ENCODE measurements at regions not wholly inside any gene's neighbourhood (a gene's known extent, or its start where the extent isn't known, plus 50 kb on each side); places are given as distances from the start of the nearest gene placed in this dataset.

DNA sequence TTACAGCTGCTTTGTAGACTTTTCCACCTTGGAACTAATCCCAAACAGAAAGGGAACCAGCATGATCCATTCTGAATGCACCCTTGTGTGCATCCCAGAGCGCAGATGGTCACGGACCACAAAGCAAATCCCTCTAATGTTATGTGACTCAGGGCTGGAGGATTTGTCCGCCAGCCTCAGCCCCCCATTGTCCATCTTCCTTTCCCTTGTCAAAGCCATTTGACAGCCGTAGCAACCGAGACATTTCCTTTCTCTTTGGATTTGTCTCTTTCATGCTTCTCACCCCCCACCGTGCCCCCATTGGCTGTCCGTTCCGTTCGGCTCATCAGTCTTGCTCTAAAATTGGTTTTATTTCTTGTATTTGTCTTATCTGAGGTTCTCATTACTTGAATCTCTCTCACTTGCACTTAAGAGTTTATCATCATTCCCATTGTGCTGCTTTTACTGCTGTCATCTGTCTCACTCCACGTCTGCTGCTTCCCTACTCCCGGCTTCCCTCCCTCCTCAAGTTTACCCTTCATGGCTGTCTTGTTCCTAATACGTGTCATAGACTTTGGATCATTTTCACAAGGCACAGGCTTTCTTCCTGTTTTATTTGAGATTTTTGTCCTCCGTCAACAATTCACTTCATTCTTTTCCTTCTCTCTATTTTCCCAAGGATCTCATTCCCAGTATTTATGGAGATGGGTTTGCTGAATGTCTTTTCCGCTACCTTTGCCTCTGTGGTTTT, 163.4 kb upstream of the ERCC4 start:
- no peak overlapping the region for H3K4me2 ChIP-seq
- H3K4me3 ChIP-seq: no peak overlapping the region
- H3K27ac ChIP-seq: no peak overlapping the region
- TF ChIP-seq EZH2phosphoT487 (IDR thresholded peaks at IDR 0.05; ENCODE audit: low read depth, severe bottlenecking, unreplicated experiment) (no peak), EZH2 (IDR thresholded peaks at IDR 0.05; ENCODE audit: borderline replicate concordance) (no peak)
- TF ChIP-seq, protein P1, sequence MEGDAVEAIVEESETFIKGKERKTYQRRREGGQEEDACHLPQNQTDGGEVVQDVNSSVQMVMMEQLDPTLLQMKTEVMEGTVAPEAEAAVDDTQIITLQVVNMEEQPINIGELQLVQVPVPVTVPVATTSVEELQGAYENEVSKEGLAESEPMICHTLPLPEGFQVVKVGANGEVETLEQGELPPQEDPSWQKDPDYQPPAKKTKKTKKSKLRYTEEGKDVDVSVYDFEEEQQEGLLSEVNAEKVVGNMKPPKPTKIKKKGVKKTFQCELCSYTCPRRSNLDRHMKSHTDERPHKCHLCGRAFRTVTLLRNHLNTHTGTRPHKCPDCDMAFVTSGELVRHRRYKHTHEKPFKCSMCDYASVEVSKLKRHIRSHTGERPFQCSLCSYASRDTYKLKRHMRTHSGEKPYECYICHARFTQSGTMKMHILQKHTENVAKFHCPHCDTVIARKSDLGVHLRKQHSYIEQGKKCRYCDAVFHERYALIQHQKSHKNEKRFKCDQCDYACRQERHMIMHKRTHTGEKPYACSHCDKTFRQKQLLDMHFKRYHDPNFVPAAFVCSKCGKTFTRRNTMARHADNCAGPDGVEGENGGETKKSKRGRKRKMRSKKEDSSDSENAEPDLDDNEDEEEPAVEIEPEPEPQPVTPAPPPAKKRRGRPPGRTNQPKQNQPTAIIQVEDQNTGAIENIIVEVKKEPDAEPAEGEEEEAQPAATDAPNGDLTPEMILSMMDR (IDR thresholded peaks at IDR 0.05; ENCODE audit: poor library complexity): no peak
- H3K9me3 ChIP-seq (ENCODE audit: low read depth): no peaks in the 10 kb centered on the region
- H3K4me1 ChIP-seq (ENCODE audit: insufficient read depth): no peaks in the 10 kb centered on the region
- H3K79me2 ChIP-seq: no peaks in the 10 kb centered on the region
- H3K9me2 ChIP-seq (replicated peaks; ENCODE audit: insufficient read depth): no peaks in the 10 kb centered on the region
- no peak overlapping the region for H2AFZ ChIP-seq
- H3K36me3 ChIP-seq (replicated peaks; ENCODE audit: insufficient read depth, low read depth): no peaks in the 10 kb centered on the region
- no peaks in the 10 kb centered on the region for H3K27me3 ChIP-seq
- no peaks in the 10 kb centered on the region for H4K20me1 ChIP-seq (ENCODE audit: insufficient read depth, poor library complexity, severe bottlenecking)
- no peak for DNase-seq (ENCODE audit: low spot score)
- WGBS (ENCODE audit: low lambda C conversion rate, missing lambda C conversion rate): 83% methylated on average over 14 of the region's 14 CpGs

DNA sequence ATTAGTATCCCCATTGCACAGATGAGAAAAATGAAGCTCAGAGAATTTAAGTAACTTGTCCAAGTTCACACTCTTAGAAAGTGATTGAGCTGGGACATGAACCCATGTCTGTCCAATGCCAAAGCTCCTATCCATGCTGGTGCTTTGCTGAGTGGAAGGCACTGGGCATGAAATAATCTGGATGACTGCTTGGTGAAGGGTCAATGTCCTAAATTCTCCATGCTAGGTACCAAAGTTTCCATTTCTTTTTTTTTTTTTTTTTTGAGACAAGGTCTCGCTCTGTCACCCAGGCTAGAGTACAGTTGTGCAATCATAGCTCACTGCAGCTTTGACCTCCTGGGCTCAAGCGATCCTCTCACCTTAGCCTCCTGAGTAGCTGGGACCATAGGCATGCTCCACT, 153.6 kb upstream of the ERCC4 start:
- Histone ChIP-seq H3K36me3 (replicated peaks; ENCODE audit: insufficient read depth, low read depth) (no peaks in the 10 kb centered on the region), H3K9me3 (ENCODE audit: low read depth) (no peaks in the 10 kb centered on the region), H3K27me3 (no peaks in the 10 kb centered on the region), H3K79me2 (no peaks in the 10 kb centered on the region), H3K27ac (no peak overlapping the region), H4K20me1 (ENCODE audit: insufficient read depth, poor library complexity, severe bottlenecking) (no peaks in the 10 kb centered on the region), H2AFZ (no peak overlapping the region), H3K4me3 (no peak overlapping the region), H3K4me2 (no peak overlapping the region), H3K4me1 (ENCODE audit: insufficient read depth) (no peaks in the 10 kb centered on the region), H3K9me2 (replicated peaks; ENCODE audit: insufficient read depth) (no peaks in the 10 kb centered on the region)
- TF ChIP-seq, protein P1 (IDR thresholded peaks at IDR 0.05; ENCODE audit: poor library complexity): no peak
- TF ChIP-seq EZH2phosphoT487 (IDR thresholded peaks at IDR 0.05; ENCODE audit: low read depth, severe bottlenecking, unreplicated experiment) (no peak), EZH2 (IDR thresholded peaks at IDR 0.05; ENCODE audit: borderline replicate concordance) (no peak)
- DNase-seq (ENCODE audit: low spot score): no peak
- 85% methylated on average over 2 of the region's 2 CpGs for WGBS (ENCODE audit: low lambda C conversion rate, missing lambda C conversion rate)

DNA sequence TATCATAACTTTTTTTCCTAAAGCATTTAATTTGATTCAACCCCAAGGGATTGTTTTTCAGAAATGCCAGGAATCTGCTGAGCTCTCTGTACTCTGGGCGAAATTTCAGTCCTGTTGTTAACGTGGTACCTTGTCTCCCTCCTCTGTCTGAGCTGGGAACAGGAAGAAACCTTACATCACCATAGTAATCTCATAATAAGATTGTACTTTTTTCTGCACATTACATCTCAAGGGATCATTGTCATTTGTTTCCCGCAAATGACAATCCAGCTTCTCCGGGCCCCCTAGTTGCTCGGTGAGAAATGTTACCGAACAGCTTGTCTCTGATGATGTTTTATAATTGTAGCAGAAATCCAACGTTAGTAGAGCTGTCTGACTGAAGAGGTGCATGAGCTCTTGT, 152.7 kb upstream of the ERCC4 start:
- H3K9me3 ChIP-seq (ENCODE audit: low read depth): no peaks in the 10 kb centered on the region
- no peaks in the 10 kb centered on the region for H3K27me3 ChIP-seq
- H3K4me2 ChIP-seq: no peak overlapping the region
- H3K9me2 ChIP-seq (replicated peaks; ENCODE audit: insufficient read depth): no peaks in the 10 kb centered on the region
- H3K4me1 ChIP-seq (ENCODE audit: insufficient read depth): no peaks in the 10 kb centered on the region
- peak; percentile 60 for DNase-seq (ENCODE audit: low spot score)
- TF ChIP-seq, protein P1 (IDR thresholded peaks at IDR 0.05; ENCODE audit: poor library complexity): peak; percentile 61
- TF ChIP-seq EZH2 (IDR thresholded peaks at IDR 0.05; ENCODE audit: borderline replicate concordance): no peak
- no peak overlapping the region for H2AFZ ChIP-seq
- WGBS (ENCODE audit: low lambda C conversion rate, missing lambda C conversion rate): 67% methylated on average over 7 of the region's 7 CpGs
- no peaks in the 10 kb centered on the region for H4K20me1 ChIP-seq (ENCODE audit: insufficient read depth, poor library complexity, severe bottlenecking)
- no peak overlapping the region for H3K27ac ChIP-seq
- H3K36me3 ChIP-seq (replicated peaks; ENCODE audit: insufficient read depth, low read depth): no peaks in the 10 kb centered on the region
- no peaks in the 10 kb centered on the region for H3K79me2 ChIP-seq
- no peak overlapping the region for H3K4me3 ChIP-seq

Measured in hepatocyte (in vitro differentiated cells).